ENCODE measurements at regions not wholly inside any gene's neighbourhood (a gene's known extent, or its start where the extent isn't known, plus 50 kb on each side); places are given as distances from the start of the nearest gene placed in this dataset.

DNA sequence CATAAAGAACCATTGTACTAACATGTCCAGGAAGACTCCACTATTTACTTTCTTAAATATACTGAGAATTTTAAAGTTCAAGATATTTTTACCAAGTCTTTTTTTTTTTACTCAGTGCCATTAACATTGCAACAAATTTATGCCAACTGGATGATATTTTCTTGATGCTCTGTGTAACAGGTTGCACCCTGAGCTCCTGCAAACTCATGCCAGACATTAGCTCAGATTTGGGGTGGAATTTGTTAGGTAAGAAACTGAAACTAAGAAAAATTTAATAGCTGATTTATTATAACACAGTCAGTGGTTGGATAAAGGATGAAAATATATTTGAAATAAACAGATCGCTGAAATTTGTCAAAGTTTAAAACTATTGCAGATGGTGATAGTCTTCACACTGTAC lies 228.6 kb upstream of the SPHKAP start:
- peaks cover 1 to 4% of the 10 kb centered on the region in 2 donors for H3K9me3 Mint-ChIP-seq
- ATAC-seq (replicated peaks in 1 of 2): no peak
- no peak for DNase-seq
- no peak overlapping the region for H3K4me3 Mint-ChIP-seq
- H3K27me3 Mint-ChIP-seq (ENCODE audit: low read depth): no peaks in the 10 kb centered on the region
- no peaks in the 10 kb centered on the region for H3K36me3 Mint-ChIP-seq (ENCODE audit: insufficient read depth in 2 of 2)
- H3K4me1 Mint-ChIP-seq (ENCODE audit: low read depth): no peaks in the 10 kb centered on the region
- H3K27ac Mint-ChIP-seq: no peak overlapping the region

DNA sequence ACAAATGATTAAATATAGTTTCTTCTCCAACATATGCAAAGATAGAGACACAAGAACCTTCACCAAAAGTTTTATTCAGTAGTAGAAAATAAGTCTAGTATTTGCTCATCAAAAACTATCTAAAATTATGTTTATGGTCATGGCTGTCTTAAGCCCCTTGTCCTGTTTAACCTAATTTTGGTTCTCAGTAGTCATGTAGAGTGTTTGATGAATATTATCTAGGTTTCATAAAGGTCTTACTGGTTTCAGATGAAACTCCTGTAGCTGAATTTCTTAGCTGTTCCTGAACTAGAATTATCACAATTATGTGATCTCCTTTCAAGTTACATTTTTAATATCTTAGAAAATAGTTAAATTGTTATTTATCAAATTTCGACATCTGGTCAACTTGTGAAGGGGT lies 228.0 kb upstream of the SPHKAP start:
- no peaks in the 10 kb centered on the region for H3K36me3 Mint-ChIP-seq (ENCODE audit: insufficient read depth in 2 of 2)
- H3K27me3 Mint-ChIP-seq (ENCODE audit: low read depth): no peaks in the 10 kb centered on the region
- DNase-seq: no peak
- H3K4me3 Mint-ChIP-seq: no peak overlapping the region
- no peak for ATAC-seq (replicated peaks in 1 of 2)
- peaks cover 1 to 4% of the 10 kb centered on the region in 2 donors for H3K9me3 Mint-ChIP-seq
- no peaks in the 10 kb centered on the region for H3K4me1 Mint-ChIP-seq (ENCODE audit: low read depth)
- H3K27ac Mint-ChIP-seq: no peak overlapping the region

DNA sequence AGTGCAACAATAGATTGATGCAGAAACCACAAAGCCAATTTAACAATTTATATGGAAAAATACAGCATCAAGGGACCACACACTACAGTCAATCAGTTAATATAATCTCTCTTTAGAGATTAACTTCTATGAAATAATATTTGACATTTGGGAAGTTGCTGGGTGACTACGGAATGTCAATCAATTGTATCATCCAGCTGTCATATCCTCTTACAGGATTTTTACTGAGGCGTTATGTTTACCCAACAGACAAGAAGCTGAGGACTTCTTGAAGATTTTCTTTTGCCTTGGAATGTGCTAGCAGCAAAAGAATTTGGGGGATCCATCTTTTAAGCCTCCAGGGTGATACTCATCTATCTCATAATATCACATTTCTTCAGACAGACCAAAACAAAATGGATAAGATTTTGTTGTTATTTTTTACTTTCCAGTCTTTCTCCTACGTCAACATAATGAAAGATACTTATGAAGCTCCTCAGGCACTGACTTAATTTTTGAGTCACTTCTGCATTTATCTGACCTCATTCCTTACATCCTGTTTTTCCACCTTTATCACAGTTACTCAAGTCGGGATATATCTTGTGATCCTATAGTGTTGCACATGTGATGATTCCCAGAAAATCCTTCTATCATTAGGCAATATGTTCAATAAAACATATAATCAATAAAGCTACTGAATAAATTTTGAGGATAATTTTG lies 227.2 kb upstream of the SPHKAP start:
- H3K9me3 Mint-ChIP-seq: peaks cover 4% of the 10 kb centered on the region in 2 donors
- H3K4me1 Mint-ChIP-seq (ENCODE audit: low read depth): no peaks in the 10 kb centered on the region
- no peak for ATAC-seq (replicated peaks in 1 of 2)
- DNase-seq: no peak
- H3K4me3 Mint-ChIP-seq: no peak overlapping the region
- no peak overlapping the region for H3K27ac Mint-ChIP-seq
- H3K27me3 Mint-ChIP-seq (ENCODE audit: low read depth): no peaks in the 10 kb centered on the region
- no peaks in the 10 kb centered on the region for H3K36me3 Mint-ChIP-seq (ENCODE audit: insufficient read depth in 2 of 2)

DNA sequence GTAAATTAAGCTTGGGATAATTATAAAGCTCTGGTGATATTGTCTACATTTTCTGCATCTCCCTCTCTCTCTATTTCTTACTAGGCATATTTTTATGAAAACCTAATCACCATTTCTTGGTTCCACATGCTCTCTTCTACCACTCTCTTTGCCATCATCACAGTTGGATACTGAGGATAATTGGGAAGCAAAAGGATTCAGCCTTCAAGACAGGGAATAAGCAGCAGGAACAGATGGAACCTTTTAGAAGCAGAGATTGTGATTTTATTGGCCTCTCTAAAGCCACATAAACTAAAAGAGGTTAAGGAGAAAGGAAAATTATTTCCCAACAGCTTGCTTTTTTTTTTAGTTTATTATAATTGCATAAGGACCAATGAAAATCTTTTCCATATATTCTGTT lies 226.3 kb upstream of the SPHKAP start:
- ATAC-seq (replicated peaks in 1 of 2) (no peak), DNase-seq (no peak)
- Mint-ChIP-seq H3K4me3 (no peak overlapping the region), H3K9me3 (peaks cover 4% of the 10 kb centered on the region in 2 donors), H3K27me3 (ENCODE audit: low read depth) (no peaks in the 10 kb centered on the region), H3K36me3 (ENCODE audit: insufficient read depth in 2 of 2) (no peaks in the 10 kb centered on the region), H3K27ac (no peak overlapping the region), H3K4me1 (ENCODE audit: low read depth) (no peaks in the 10 kb centered on the region)

DNA sequence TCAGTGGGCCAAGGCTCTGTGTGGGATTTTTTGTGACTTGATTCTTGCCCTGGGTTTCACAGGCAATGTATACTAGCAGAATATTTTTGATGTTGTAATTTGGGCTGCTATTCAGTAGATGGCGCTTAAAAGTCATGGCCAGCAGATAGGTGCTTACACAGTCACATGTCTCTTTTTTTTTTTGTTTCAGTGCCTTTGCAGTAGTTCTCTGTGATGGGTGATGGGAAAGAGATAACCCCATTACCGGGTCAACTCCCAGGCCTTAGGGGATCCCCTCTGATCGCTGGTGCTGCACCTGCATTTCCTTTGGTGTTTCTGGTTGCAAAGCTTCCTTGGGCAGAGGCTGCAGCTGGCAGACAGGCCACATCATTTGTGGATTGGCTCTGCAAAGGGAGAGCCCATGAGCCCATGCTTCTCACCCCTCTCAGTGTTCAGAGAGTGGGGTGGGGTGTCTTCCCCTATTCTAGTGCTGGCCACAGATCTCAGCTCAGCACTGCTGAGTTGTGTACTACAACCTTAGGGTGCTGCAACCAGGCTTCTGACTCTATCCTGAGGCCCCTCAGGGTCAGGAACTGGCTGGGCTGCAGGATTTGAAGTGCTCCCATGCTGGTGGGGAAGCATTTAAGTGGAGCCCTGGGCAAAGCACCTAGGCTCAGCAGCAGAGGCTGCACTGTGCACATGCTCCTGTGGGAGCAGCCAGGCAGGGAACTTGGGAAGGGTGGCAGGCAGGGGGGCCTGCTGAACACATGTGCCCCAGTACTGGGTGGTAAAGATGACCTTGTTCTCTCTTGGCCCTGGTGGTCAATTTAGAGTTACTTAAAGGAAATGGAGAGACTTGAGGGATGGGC lies 219.8 kb upstream of the SPHKAP start:
- H3K27me3 Mint-ChIP-seq (ENCODE audit: low read depth): no peaks in the 10 kb centered on the region
- H3K27ac Mint-ChIP-seq: no peak overlapping the region
- ATAC-seq (replicated peaks in 1 of 2) (no peak), DNase-seq (no peak)
- no peak overlapping the region for H3K4me3 Mint-ChIP-seq
- no peaks in the 10 kb centered on the region for H3K36me3 Mint-ChIP-seq (ENCODE audit: insufficient read depth in 2 of 2)
- peaks cover 6 to 8% of the 10 kb centered on the region in 2 donors for H3K9me3 Mint-ChIP-seq
- H3K4me1 Mint-ChIP-seq (ENCODE audit: low read depth): no peaks in the 10 kb centered on the region

DNA sequence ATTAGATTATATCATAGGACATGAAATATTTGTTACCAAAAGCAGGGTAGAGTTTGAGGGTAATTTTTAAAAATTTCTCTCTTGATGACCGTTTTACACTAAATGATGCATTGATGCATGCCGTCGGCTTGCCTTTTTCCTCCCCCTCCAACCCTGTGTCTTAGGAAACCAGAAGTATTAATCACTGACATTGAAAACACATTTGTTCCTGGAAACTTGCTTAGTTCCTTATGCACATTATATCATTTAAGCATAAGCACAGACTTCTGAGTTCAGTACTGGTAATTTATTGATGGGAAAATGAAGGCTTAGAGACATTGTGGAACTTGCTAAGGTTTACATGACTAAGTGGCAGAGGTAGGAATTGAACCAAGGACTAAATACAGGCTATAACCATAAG lies 206.3 kb upstream of the SPHKAP start:
- DNase-seq: no peak

DNA sequence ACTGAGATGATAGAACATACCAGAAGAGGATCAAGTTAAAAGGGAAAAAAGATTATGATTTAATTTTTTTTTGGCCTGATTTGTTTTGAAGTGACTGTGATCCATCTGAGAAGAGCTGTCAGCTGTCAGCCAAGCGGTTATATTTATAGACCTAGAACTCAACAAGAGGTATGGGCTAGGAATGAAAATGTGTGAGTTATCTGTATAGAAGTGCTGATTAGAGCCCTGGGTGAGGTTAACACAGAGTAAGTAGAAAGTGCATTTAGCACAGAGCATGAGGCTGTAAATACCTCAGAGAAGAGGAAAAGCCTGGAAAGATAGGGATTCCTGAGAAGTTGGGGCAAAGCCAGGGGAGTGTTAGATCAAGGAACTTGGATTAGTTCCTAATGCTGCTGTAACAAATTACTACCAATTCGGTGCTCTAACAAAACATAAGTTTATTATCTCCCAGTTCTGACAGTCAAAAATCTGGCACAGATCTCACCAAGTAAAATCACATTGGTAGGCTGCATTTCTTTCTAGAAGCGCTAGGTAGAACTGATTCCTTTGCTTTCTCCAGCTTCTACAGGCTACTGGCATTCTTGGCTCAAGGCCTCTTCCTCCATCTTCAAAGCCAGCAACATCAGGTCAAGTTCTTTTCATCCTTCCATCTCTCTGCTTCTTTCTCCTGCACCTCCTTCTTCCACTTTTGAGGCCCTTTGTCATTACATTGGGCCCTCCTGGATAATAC lies 197.4 kb upstream of the SPHKAP start:
- DNase-seq (no peak), ATAC-seq (replicated peaks in 1 of 2) (no peak)
- Mint-ChIP-seq H3K9me3 (peaks cover 4% of the 10 kb centered on the region in 2 donors), H3K27ac (no peak overlapping the region), H3K27me3 (ENCODE audit: low read depth) (no peaks in the 10 kb centered on the region), H3K4me1 (ENCODE audit: low read depth) (no peaks in the 10 kb centered on the region), H3K36me3 (ENCODE audit: insufficient read depth in 2 of 2) (no peaks in the 10 kb centered on the region), H3K4me3 (no peak overlapping the region)

More for the DNA sequence above, 206.3 kb upstream of the SPHKAP start:
- no peak overlapping the region for H3K27ac Mint-ChIP-seq
- H3K27me3 Mint-ChIP-seq (ENCODE audit: low read depth): no peaks in the 10 kb centered on the region
- no peaks in the 10 kb centered on the region for H3K4me1 Mint-ChIP-seq (ENCODE audit: low read depth)
- no peak for ATAC-seq (replicated peaks in 1 of 2)
- H3K36me3 Mint-ChIP-seq (ENCODE audit: insufficient read depth in 2 of 2): no peaks in the 10 kb centered on the region
- no peak overlapping the region for H3K4me3 Mint-ChIP-seq
- H3K9me3 Mint-ChIP-seq: peaks cover 4 to 8% of the 10 kb centered on the region in 2 donors

DNA sequence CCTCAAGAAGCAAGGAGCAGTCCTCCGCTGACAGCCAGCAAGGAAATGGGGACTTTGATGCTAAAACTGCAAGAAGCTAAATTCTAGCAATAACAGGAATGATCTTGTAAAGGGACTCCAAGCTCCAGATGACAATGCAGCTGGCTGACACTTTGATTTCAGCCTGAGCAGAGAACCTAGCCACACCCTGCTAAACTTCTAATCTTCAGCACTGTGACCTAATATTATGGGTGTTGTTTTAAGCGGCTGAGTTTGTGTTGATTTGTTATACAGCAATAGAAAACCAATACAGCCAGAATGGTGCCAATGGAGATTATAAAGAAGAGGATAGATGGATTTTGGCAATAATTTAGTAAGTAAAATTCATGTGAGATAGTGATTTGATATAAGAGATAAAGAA lies 196.7 kb upstream of the SPHKAP start:
- Mint-ChIP-seq H3K27ac (no peak overlapping the region), H3K36me3 (ENCODE audit: insufficient read depth in 2 of 2) (no peaks in the 10 kb centered on the region), H3K27me3 (ENCODE audit: low read depth) (no peaks in the 10 kb centered on the region), H3K9me3 (peaks cover 4% of the 10 kb centered on the region in 2 donors), H3K4me1 (ENCODE audit: low read depth) (no peaks in the 10 kb centered on the region), H3K4me3 (no peak overlapping the region)
- no peak for DNase-seq
- ATAC-seq (replicated peaks in 1 of 2): no peak

DNA sequence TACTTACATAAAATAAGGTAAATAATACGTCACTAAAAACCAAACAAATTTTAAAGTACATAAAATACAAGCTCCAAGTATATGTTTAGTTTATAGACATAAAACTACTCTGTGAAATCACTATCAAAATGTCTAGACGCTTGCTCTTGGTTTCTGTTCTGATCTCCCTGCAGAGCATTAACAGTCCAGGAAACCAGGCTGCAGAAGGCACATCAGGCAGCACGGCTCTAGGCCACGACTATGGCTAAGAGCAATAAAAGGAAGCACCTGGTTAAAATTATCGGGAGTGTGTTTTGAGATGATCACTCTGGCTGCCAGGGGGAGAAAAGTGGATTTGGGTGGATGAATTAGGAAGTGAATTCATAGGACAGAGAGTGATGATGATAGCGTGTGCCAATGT lies 196.0 kb upstream of the SPHKAP start:
- DNase-seq: no peak
- H3K27me3 Mint-ChIP-seq (ENCODE audit: low read depth): no peaks in the 10 kb centered on the region

DNA sequence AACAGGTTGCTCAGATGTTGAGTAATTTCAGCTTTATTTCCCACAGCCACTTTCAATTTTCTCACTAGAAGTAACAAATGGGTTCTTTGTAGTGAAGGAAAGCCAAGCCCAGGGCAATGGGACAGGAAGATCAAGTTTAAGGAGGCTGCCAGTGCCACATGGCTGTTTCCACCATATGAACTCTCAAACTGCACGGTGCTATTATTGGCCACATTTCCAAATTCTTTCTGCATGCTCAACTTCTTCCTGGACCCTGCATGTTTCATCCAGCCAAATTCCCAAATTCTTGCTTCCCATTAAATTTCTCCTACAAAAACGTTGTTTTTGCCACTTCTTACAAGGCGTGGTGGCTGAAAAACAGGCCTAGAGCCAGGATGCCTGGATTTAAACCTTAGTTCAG lies 193.3 kb upstream of the SPHKAP start:
- H3K9me3 Mint-ChIP-seq: peaks cover 2 to 6% of the 10 kb centered on the region in 2 donors
- H3K36me3 Mint-ChIP-seq (ENCODE audit: insufficient read depth in 2 of 2): no peaks in the 10 kb centered on the region
- DNase-seq: no peak
- no peaks in the 10 kb centered on the region for H3K27me3 Mint-ChIP-seq (ENCODE audit: low read depth)
- H3K27ac Mint-ChIP-seq: no peak overlapping the region
- no peak for ATAC-seq (replicated peaks in 1 of 2)
- no peaks in the 10 kb centered on the region for H3K4me1 Mint-ChIP-seq (ENCODE audit: low read depth)
- no peak overlapping the region for H3K4me3 Mint-ChIP-seq

More for the DNA sequence above, 196.0 kb upstream of the SPHKAP start:
- Mint-ChIP-seq H3K4me1 (ENCODE audit: low read depth) (no peaks in the 10 kb centered on the region), H3K4me3 (no peak overlapping the region), H3K27ac (no peak overlapping the region), H3K36me3 (ENCODE audit: insufficient read depth in 2 of 2) (no peaks in the 10 kb centered on the region), H3K9me3 (peaks cover 4% of the 10 kb centered on the region in 2 donors)
- ATAC-seq (replicated peaks in 1 of 2): no peak

DNA sequence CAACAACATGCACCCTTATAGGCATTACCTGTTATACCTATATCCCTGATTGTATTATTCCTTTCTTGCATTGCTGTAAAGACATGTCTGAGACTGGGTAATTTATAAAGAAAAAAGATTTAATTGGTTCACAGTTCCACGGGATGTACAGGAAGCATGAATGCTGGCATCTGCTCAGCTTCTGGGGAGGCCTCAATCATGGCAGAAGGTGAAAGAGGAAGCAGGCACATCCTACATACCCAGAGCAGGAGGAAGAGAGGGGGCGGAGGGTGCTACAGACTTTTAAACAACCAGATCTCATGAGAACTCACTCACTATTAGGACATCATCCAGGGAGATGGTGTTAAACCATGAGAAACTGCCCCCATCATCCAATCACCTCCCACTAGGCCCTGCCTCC lies 191.7 kb upstream of the SPHKAP start:
- no peak for ATAC-seq (replicated peaks in 1 of 2)
- Mint-ChIP-seq H3K4me1 (ENCODE audit: low read depth) (no peaks in the 10 kb centered on the region), H3K27ac (no peak overlapping the region), H3K36me3 (ENCODE audit: insufficient read depth in 2 of 2) (no peaks in the 10 kb centered on the region), H3K27me3 (ENCODE audit: low read depth) (no peaks in the 10 kb centered on the region), H3K9me3 (peaks cover 2 to 4% of the 10 kb centered on the region in 2 donors), H3K4me3 (no peak overlapping the region)
- DNase-seq: no peak

DNA sequence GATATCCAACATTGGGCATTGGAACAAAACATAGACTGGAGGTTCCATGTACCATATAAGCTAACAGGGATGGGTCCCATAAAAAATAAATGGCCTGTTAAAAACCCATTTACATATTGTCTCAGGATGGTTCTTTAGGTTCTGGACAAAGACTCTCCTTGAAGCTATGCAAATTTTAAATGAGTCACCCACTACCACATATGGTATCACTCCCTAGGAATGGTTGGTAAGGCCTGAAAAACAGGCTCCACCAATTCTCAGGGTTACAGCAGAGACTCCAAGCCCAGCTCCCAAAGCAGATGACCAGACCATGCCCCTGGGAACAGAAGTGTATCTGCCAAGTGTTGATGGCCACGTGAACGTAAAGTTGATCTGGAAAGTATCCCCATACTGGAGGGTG lies 190.7 kb upstream of the SPHKAP start:
- H3K36me3 Mint-ChIP-seq (ENCODE audit: insufficient read depth in 2 of 2): no peaks in the 10 kb centered on the region
- DNase-seq: no peak
- no peak for ATAC-seq (replicated peaks in 1 of 2)
- H3K27me3 Mint-ChIP-seq (ENCODE audit: low read depth): no peaks in the 10 kb centered on the region
- no peak overlapping the region for H3K4me3 Mint-ChIP-seq
- H3K4me1 Mint-ChIP-seq (ENCODE audit: low read depth): no peaks in the 10 kb centered on the region
- no peak overlapping the region for H3K27ac Mint-ChIP-seq
- H3K9me3 Mint-ChIP-seq: peaks cover 2 to 4% of the 10 kb centered on the region in 2 donors

DNA sequence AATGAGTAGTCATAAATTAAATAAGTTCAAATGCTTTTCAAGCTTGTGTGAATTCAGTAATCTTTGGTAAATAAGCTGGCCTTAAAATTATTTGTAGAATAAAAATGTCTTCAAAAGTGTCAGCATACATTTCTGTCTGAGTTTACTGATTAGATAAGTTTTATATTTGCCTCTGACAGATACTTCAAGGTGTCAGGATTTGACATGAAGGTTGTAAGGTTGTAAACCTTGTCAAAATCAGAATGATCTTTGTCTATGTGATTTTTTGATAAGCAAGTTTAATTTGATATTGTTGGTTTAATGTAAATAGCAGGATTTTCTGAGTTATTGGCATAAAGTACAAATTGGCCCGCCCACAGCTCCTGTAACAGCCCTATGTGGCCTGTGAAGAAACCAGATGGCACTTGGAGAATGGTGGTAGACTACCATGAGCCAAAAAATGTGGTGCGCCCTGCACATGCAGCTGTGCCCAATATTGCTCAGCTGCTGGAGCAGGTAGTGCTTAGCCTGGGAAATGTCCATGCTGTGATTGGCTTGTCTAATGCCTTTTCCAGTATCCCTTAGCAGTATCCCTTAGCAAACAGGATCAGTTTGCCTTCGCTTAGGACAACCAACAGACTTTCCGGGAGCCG lies 188.0 kb upstream of the SPHKAP start:
- H3K36me3 Mint-ChIP-seq (ENCODE audit: insufficient read depth in 2 of 2): no peaks in the 10 kb centered on the region
- DNase-seq (no peak), ATAC-seq (replicated peaks in 1 of 2) (no peak)
- no peaks in the 10 kb centered on the region for H3K4me1 Mint-ChIP-seq (ENCODE audit: low read depth)
- H3K4me3 Mint-ChIP-seq: no peak overlapping the region
- no peaks in the 10 kb centered on the region for H3K27me3 Mint-ChIP-seq (ENCODE audit: low read depth)
- no peak overlapping the region for H3K27ac Mint-ChIP-seq
- H3K9me3 Mint-ChIP-seq: peaks cover 0 to 2% of the 10 kb centered on the region in 2 donors
